Vagina (tissue), 2 donors: ENCODE measurements at regions not wholly inside any gene's neighbourhood (a gene's known extent, or its start where the extent isn't known, plus 50 kb on each side); places are given as distances from the start of the nearest gene placed in this dataset.

Source experiments
- CTCF ChIP-seq, 3 experiments: fragments of 450-650 bp in 2 of 3; fragments of 200-600 bp in 1 of 3; sonication (generic) in 1 of 3; IDR thresholded peaks; one replicate each; pipeline ENCODE4 v1.5.1; 2017 to 2019; ENCODE audit warnings: antibody characterized with exemption in 3 of 3, mild to moderate bottlenecking in 2 of 3, moderate library complexity in 2 of 3
- POLR2A ChIP-seq, 2 donors: fragments of 450-650 bp; IDR thresholded peaks; one replicate each; pipeline ENCODE4 v1.6.1; 2017; ENCODE audit warnings: antibody characterized with exemption in 2 of 2, mild to moderate bottlenecking in 2 of 2, moderate library complexity in 2 of 2
- POLR2AphosphoS5 ChIP-seq, 2 donors: sonication (generic); formaldehyde crosslinking; IDR thresholded peaks; one replicate each; pipeline ENCODE4 v1.9.0; 2017; ENCODE audit warnings: antibody characterized with exemption in 2 of 2, mild to moderate bottlenecking in 2 of 2, low read depth in 1 of 2; ENCODE audit not compliant: insufficient read depth in 1 of 2

GRCh38 chr1:242613266-242613815 lies 88.8 kb upstream of the PLD5 start:
- TF ChIP-seq CTCF (IDR thresholded peaks at IDR 0.05) (no peak), POLR2A (IDR thresholded peaks at IDR 0.05) (no peak), POLR2AphosphoS5 (IDR thresholded peaks at IDR 0.05; ENCODE audit: insufficient read depth in 1 of 2, low read depth in 1 of 2) (no peak)
